Neural cell (in vitro differentiated cells): ENCODE measurements at regions not wholly inside any gene's neighbourhood (a gene's known extent, or its start where the extent isn't known, plus 50 kb on each side); places are given as distances from the start of the nearest gene placed in this dataset.

Experiments
- H2AFZ ChIP-seq: fragments of 200-600, 300-800 bp; sonication (generic), shearing (Covaris generic); 2 replicates; pipeline ENCODE4 v1.6.0; 2014; ENCODE audit warnings: low read depth, mild to moderate bottlenecking, antibody characterized with exemption, low read length, moderate library complexity
- H3F3A ChIP-seq: fragments of 200-600 bp; shearing (Covaris generic); 2 replicates; pipeline ENCODE4 v1.6.1; 2016; ENCODE audit warnings: mild to moderate bottlenecking, moderate library complexity, mixed read lengths, antibody characterized with exemption, low read length; ENCODE audit not compliant: insufficient read depth, poor library complexity, severe bottlenecking
- H3K27ac ChIP-seq: fragments of 200-600, 300-800 bp; sonication (generic), shearing (Covaris generic); 2 replicates; pipeline ENCODE4 v1.5.1; 2014; ENCODE audit warnings: mild to moderate bottlenecking, low read length, moderate library complexity
- H3K27me3 ChIP-seq: fragments of 300-800, 200-600 bp; sonication (generic), shearing (Covaris generic); 2 replicates; pipeline ENCODE4 v1.6.0; 2014; ENCODE audit warnings: mild to moderate bottlenecking, low read depth, low read length, moderate library complexity; ENCODE audit not compliant: insufficient read depth
- H3K36me3 ChIP-seq: fragments of 300-800, 200-600 bp; sonication (generic), shearing (Covaris generic); 2 replicates; pipeline ENCODE4 v1.5.1; 2014; ENCODE audit warnings: mild to moderate bottlenecking, antibody characterized with exemption, low read length, moderate library complexity; ENCODE audit not compliant: insufficient read depth
- H3K4me2 ChIP-seq: fragments of 300-800, 200-600 bp; sonication (generic), shearing (Covaris generic); 2 replicates; pipeline ENCODE4 v1.6.0; 2014; ENCODE audit warnings: mild to moderate bottlenecking, low read length
- H3K4me3 ChIP-seq: fragments of 300-800, 200-600 bp; sonication (generic), shearing (Covaris generic); 2 replicates; pipeline ENCODE4 v1.5.1; 2014; ENCODE audit warnings: mild to moderate bottlenecking, low read length, moderate library complexity
- H3K79me2 ChIP-seq: fragments of 200-600 bp; shearing (Covaris generic); replicated peaks from 2 replicates; pipeline ENCODE4 v1.6.0; 2014; ENCODE audit warnings: mild to moderate bottlenecking, low read length, moderate library complexity; ENCODE audit not compliant: insufficient read depth
- H3K9ac ChIP-seq: fragments of 300-800, 200-600 bp; sonication (generic), shearing (Covaris generic); 2 replicates; pipeline ENCODE4 v1.6.1; 2016; ENCODE audit warnings: mild to moderate bottlenecking, low read length, mixed read lengths
- H3K9me2 ChIP-seq: fragments of 200-600 bp; shearing (Covaris generic); 2 replicates; pipeline ENCODE4 v1.6.1; 2016; ENCODE audit warnings: mild to moderate bottlenecking, low read length, mixed read lengths; ENCODE audit not compliant: insufficient read depth
- H3K9me3 ChIP-seq: fragments of 200-600, 300-800 bp; sonication (generic), shearing (Covaris generic); 2 replicates; pipeline ENCODE4 v1.6.1; 2016; ENCODE audit warnings: mild to moderate bottlenecking, mixed run types, low read length, moderate library complexity, mixed read lengths
- H4K20me1 ChIP-seq: fragments of 200-600 bp; shearing (Covaris generic); 2 replicates; pipeline ENCODE4 v1.6.1; 2016; ENCODE audit warnings: mild to moderate bottlenecking, mixed run types; ENCODE audit not compliant: insufficient read depth
- EP300 ChIP-seq: fragments of 450-650 bp; conservative IDR thresholded peaks from 2 replicates; pipeline ENCODE4 v1.6.1; 2014; ENCODE audit warnings: antibody characterized with exemption, mild to moderate bottlenecking, moderate library complexity; ENCODE audit not compliant: poor library complexity, severe bottlenecking
- EZH2 ChIP-seq: fragments of 200-600, 300-800 bp; shearing (Covaris generic), sonication (generic); IDR thresholded peaks from 2 replicates; pipeline ENCODE4 v1.6.1; 2014; ENCODE audit warnings: antibody characterized with exemption, low read length, borderline replicate concordance, mild to moderate bottlenecking; ENCODE audit not compliant: insufficient read depth, poor library complexity, severe bottlenecking
- MXI1 ChIP-seq: fragments of 450-650 bp; conservative IDR thresholded peaks from 2 replicates; pipeline ENCODE4 v1.6.1; 2014; ENCODE audit warnings: antibody characterized with exemption, mild to moderate bottlenecking; ENCODE audit not compliant: poor library complexity, severe bottlenecking
- POLR2AphosphoS5 ChIP-seq: IDR thresholded peaks from 2 replicates; pipeline ENCODE4 v1.6.1; 2012
- RAD21 ChIP-seq: fragments of 450-650 bp; conservative IDR thresholded peaks from 2 replicates; pipeline ENCODE4 v1.6.1; 2014; ENCODE audit warnings: antibody characterized with exemption, mild to moderate bottlenecking, moderate library complexity
- SMC3 ChIP-seq: fragments of 450-650 bp; conservative IDR thresholded peaks from 2 replicates; pipeline ENCODE4 v1.6.1; 2014; ENCODE audit warnings: antibody characterized with exemption, mild to moderate bottlenecking, moderate library complexity; ENCODE audit not compliant: poor library complexity
- TAF1 ChIP-seq: IDR thresholded peaks from 2 replicates; pipeline ENCODE4 v1.6.1; 2012; ENCODE audit warnings: low read depth
- TF ChIP-seq, protein P1 (sequence below): fragments of 450-650 bp; IDR thresholded peaks from 2 replicates; pipeline ENCODE4 v1.5.1; 2014; ENCODE audit warnings: antibody characterized with exemption, mild to moderate bottlenecking, moderate library complexity; ENCODE audit not compliant: poor library complexity, severe bottlenecking
- TF ChIP-seq, protein P2 (sequence below): IDR thresholded peaks from 2 replicates; pipeline ENCODE4 v1.6.1; 2012; ENCODE audit warnings: borderline replicate concordance

- Histone ChIP-seq H3K9me3 (no peaks in the 10 kb centered on the region), H3K9ac (peak overlapping the region; percentile 52), H3F3A (no peaks in the 10 kb centered on the region), H3K79me2 (no peaks in the 10 kb centered on the region), H3K27ac (peak overlapping the region; percentile 81), H3K36me3 (no peaks in the 10 kb centered on the region), H3K9me2 (no peaks in the 10 kb centered on the region), H3K4me3 (peak overlapping the region; percentile 20), H4K20me1 (no peaks in the 10 kb centered on the region), H2AFZ (no peak overlapping the region), H3K4me2 (peak overlapping the region; percentile 8), H3K27me3 (peaks cover 6% of the 10 kb centered on the region)
- no peak for TF ChIP-seq TAF1
Observed at GRCh38 chr1:68314151-68314780, 81.9 kb upstream of the WLS start.

DNA sequence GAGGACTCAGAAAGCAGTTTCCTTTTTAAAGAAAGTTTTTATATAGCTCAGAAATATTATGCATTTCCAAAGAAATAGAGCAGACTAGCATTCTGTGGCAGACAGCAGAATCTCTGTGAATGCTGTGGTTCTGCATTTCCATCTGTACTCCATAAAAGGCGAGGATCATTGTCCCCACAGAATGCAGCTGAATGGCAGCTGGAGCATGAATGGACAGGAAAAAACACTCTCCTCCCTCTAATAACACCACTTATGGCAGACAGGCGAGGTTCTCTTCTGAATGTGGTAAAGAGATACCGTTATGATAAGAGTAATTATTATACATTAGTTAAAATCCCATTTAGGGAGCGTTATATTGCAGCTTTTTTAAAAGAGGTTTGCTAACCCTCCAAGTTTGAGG lies 81.4 kb upstream of the WLS start:
- H3K9me2 ChIP-seq = no peaks in the 10 kb centered on the region
- no peaks in the 10 kb centered on the region for H4K20me1 ChIP-seq
- TF ChIP-seq RAD21 (no peak), MXI1 (no peak), TAF1 (no peak), POLR2AphosphoS5 (peak; percentile 80), EP300 (peak; percentile 66), SMC3 (no peak), EZH2 (no peak)
- TF ChIP-seq, protein P1, sequence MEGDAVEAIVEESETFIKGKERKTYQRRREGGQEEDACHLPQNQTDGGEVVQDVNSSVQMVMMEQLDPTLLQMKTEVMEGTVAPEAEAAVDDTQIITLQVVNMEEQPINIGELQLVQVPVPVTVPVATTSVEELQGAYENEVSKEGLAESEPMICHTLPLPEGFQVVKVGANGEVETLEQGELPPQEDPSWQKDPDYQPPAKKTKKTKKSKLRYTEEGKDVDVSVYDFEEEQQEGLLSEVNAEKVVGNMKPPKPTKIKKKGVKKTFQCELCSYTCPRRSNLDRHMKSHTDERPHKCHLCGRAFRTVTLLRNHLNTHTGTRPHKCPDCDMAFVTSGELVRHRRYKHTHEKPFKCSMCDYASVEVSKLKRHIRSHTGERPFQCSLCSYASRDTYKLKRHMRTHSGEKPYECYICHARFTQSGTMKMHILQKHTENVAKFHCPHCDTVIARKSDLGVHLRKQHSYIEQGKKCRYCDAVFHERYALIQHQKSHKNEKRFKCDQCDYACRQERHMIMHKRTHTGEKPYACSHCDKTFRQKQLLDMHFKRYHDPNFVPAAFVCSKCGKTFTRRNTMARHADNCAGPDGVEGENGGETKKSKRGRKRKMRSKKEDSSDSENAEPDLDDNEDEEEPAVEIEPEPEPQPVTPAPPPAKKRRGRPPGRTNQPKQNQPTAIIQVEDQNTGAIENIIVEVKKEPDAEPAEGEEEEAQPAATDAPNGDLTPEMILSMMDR = no peak
- TF ChIP-seq, protein P2, sequence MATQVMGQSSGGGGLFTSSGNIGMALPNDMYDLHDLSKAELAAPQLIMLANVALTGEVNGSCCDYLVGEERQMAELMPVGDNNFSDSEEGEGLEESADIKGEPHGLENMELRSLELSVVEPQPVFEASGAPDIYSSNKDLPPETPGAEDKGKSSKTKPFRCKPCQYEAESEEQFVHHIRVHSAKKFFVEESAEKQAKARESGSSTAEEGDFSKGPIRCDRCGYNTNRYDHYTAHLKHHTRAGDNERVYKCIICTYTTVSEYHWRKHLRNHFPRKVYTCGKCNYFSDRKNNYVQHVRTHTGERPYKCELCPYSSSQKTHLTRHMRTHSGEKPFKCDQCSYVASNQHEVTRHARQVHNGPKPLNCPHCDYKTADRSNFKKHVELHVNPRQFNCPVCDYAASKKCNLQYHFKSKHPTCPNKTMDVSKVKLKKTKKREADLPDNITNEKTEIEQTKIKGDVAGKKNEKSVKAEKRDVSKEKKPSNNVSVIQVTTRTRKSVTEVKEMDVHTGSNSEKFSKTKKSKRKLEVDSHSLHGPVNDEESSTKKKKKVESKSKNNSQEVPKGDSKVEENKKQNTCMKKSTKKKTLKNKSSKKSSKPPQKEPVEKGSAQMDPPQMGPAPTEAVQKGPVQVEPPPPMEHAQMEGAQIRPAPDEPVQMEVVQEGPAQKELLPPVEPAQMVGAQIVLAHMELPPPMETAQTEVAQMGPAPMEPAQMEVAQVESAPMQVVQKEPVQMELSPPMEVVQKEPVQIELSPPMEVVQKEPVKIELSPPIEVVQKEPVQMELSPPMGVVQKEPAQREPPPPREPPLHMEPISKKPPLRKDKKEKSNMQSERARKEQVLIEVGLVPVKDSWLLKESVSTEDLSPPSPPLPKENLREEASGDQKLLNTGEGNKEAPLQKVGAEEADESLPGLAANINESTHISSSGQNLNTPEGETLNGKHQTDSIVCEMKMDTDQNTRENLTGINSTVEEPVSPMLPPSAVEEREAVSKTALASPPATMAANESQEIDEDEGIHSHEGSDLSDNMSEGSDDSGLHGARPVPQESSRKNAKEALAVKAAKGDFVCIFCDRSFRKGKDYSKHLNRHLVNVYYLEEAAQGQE = peak; percentile 22
- H2AFZ ChIP-seq = no peak overlapping the region
- H3K79me2 ChIP-seq = no peaks in the 10 kb centered on the region
- H3F3A ChIP-seq = no peaks in the 10 kb centered on the region
- H3K4me2 ChIP-seq = peak overlapping the region; percentile 8
- H3K9me3 ChIP-seq = no peaks in the 10 kb centered on the region
- H3K36me3 ChIP-seq = no peaks in the 10 kb centered on the region
- H3K4me3 ChIP-seq = peak overlapping the region; percentile 20
- peak overlapping the region; percentile 81 for H3K27ac ChIP-seq
- H3K27me3 ChIP-seq = peaks cover 6% of the 10 kb centered on the region
- H3K9ac ChIP-seq = peak overlapping the region; percentile 52

DNA sequence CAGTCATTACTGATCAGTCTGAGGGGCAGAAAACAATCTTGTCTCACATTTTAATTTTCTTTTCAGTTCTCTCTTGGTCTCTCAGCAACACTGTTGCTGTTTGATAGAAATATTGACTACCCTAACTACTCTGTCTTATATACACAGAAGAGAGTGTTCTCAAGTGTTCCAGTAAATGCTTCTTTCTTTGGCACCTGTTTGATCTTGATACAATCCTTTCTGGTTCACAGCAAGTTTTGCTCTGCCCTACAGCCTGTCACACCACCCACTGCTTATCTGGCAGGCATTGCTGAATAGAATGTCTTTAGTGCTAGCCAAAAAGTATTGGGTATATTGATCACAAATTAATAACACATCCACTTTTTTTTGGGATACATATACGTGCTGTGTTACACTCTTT lies 75.7 kb upstream of the WLS start:
- no peak overlapping the region for H3K27ac ChIP-seq
- no peak overlapping the region for H3K4me2 ChIP-seq
- H2AFZ ChIP-seq = no peak overlapping the region
- H3K9me2 ChIP-seq = no peaks in the 10 kb centered on the region
- H3K9ac ChIP-seq = no peak overlapping the region
- no peaks in the 10 kb centered on the region for H3K9me3 ChIP-seq
- no peaks in the 10 kb centered on the region for H3F3A ChIP-seq
- H3K27me3 ChIP-seq = peaks cover 34% of the 10 kb centered on the region
- no peak overlapping the region for H3K4me3 ChIP-seq
- no peaks in the 10 kb centered on the region for H4K20me1 ChIP-seq
- H3K79me2 ChIP-seq = no peaks in the 10 kb centered on the region
- no peaks in the 10 kb centered on the region for H3K36me3 ChIP-seq
- TF ChIP-seq EZH2 (no peak), RAD21 (no peak)
